ENCODE measurements at regions not wholly inside any gene's neighbourhood (a gene's known extent, or its start where the extent isn't known, plus 50 kb on each side); places are given as distances from the start of the nearest gene placed in this dataset.
"Not testable (repeated sequence)": the region's sequence is repeated elsewhere in the genome, so short reads cannot be mapped to it uniquely, and the experiment has no call there.

- no peak for DNase-seq
Observed at GRCh38 chr2:182550234-182550633, 123.4 kb upstream of the PDE1A start.

GRCh38 chr2:182552232-182552631 is 125.4 kb upstream of the PDE1A start:
- not testable (repeated sequence) for DNase-seq

- DNase-seq: not testable (repeated sequence)
Observed at GRCh38 chr2:182552785-182553184, 125.9 kb upstream of the PDE1A start.

GRCh38 chr2:182553483-182553882 is 126.6 kb upstream of the PDE1A start:
- DNase-seq: no peak

- no peak for DNase-seq
Observed at GRCh38 chr2:182554950-182555349, 128.1 kb upstream of the PDE1A start.

- no peak for DNase-seq
Observed at GRCh38 chr2:182558564-182558963, 131.7 kb upstream of the PDE1A start.

GRCh38 chr2:182559623-182560022 is 132.8 kb upstream of the PDE1A start:
- no peak for DNase-seq

- DNase-seq: no peak
Observed at GRCh38 chr2:182565911-182566567, 139.2 kb upstream of the PDE1A start.

GRCh38 chr2:182573553-182573952 is 142.5 kb upstream of the DNAJC10 start:
- DNase-seq: no peak

GRCh38 chr2:182577816-182578215 is 138.2 kb upstream of the DNAJC10 start:
- no peak for DNase-seq

- no peak for DNase-seq
Observed at GRCh38 chr2:182581196-182581935, 134.7 kb upstream of the DNAJC10 start.

GRCh38 chr2:182584462-182584861 is 131.6 kb upstream of the DNAJC10 start:
- no peak for DNase-seq

GRCh38 chr2:182585001-182585400 is 131.1 kb upstream of the DNAJC10 start:
- no peak for DNase-seq

- DNase-seq: no peak
Observed at GRCh38 chr2:182585430-182585829, 130.6 kb upstream of the DNAJC10 start.

- DNase-seq: no peak
Observed at GRCh38 chr2:182586426-182586825, 129.6 kb upstream of the DNAJC10 start.

- no peak for DNase-seq
Observed at GRCh38 chr2:182587831-182588230, 128.2 kb upstream of the DNAJC10 start.

- DNase-seq: no peak
Observed at GRCh38 chr2:182589121-182589520, 126.9 kb upstream of the DNAJC10 start.

- no peak for DNase-seq
Observed at GRCh38 chr2:182591774-182592173, 124.3 kb upstream of the DNAJC10 start.

- no peak for DNase-seq
Observed at GRCh38 chr2:182592691-182593393, 123.2 kb upstream of the DNAJC10 start.

GRCh38 chr2:182593394-182593975 is 122.6 kb upstream of the DNAJC10 start:
- DNase-seq: no peak

- DNase-seq: no peak
Observed at GRCh38 chr2:182594286-182594685, 121.8 kb upstream of the DNAJC10 start.

GRCh38 chr2:182595650-182596049 is 120.4 kb upstream of the DNAJC10 start:
- DNase-seq: no peak

- no peak for DNase-seq
Observed at GRCh38 chr2:182597570-182598295, 118.3 kb upstream of the DNAJC10 start.
